RPMI8226 (cell line): ENCODE measurements at regions not wholly inside any gene's neighbourhood (a gene's known extent, or its start where the extent isn't known, plus 50 kb on each side); places are given as distances from the start of the nearest gene placed in this dataset.
"Not testable (repeated sequence)": the region's sequence is repeated elsewhere in the genome, so short reads cannot be mapped to it uniquely, and the experiment has no call there.

ENCODE experiments used
- DNase-seq: peaks from one replicate; pipeline ENCODE4 v3.0.0-alpha.2; 2015

DNA sequence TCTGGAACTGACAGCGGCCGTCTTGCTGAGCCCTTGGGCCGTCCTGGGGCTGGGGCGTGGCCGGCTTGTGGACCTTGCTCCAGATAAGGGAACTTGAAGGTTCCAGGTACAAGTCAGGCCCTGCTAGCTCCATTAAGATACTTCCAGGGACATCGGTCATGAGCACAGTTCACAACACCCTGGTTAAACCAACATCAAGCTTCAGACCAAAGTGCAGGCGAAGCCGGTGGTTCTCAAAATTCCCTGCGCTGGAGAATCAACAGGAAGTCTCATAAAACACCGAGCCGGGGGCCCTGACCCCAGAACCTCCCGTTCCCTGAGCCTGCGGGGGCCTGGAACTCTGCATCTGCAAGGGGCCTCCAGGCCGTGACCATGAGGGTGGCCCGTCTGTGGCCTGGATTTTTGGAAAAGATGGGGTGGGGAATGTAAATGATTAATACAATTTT is 1043.8 kb downstream of the BRD1 start:
- no peak for DNase-seq

DNA sequence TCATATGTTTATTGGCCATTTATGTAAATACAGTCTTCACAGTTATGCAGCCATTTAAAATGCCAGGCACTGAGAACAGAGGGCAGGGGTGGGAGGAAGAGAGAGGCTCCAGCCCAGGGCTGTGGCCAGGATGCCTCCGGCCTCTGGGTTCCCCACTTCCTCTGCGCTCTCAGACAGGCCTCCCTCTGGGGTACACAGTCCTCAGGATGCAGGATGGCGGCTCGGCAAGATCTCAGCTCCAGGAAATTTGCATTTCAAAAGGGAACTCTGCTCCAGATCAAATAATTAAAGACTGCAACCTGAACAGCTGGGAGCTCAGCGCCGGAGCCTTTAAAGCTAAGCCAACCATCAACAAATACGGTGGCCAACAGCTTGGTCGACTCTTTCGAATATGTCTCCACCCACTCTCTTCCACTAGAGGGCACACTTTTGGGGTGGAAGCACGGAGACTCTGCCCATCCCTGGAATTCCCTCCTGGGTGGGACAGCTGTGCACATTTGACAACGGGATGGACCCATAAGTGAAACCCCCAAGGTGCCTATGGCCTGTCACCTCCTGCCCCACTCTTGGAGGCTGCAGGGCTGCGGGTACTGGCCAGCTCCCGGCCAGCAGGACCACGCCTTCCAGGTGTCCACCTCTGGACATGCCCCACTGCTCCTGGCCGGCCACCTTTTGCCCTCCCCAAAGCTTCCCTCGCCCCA is 1044.7 kb downstream of the BRD1 start:
- DNase-seq: peak; percentile 45

GRCh38 chr22:48782326-48782725 is 1045.3 kb downstream of the BRD1 start:
- DNase-seq: no peak

DNA sequence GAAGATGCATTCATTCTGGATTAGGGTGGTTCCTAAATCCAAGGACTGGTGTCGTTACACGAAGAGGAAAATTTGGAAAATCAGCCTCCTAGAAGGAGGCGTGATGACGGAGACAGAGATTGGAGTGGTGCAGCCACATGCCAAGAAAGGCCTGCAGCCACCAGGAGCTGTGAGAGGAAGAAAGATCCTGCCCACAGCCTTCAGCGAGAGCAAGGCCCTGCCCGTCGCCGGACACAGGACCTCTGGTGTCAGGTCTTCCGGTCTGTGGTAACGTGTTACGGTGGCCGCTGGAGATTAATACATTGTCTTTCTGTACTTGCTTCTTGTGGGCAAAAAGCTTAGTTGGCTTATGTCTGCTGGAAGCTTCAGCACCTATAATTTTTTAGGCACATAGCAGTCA is 1045.8 kb downstream of the BRD1 start:
- DNase-seq: no peak

- DNase-seq: no peak
These were observed 1046.3 kb downstream of the BRD1 start for GRCh38 chr22:48781391-48781790.

DNA sequence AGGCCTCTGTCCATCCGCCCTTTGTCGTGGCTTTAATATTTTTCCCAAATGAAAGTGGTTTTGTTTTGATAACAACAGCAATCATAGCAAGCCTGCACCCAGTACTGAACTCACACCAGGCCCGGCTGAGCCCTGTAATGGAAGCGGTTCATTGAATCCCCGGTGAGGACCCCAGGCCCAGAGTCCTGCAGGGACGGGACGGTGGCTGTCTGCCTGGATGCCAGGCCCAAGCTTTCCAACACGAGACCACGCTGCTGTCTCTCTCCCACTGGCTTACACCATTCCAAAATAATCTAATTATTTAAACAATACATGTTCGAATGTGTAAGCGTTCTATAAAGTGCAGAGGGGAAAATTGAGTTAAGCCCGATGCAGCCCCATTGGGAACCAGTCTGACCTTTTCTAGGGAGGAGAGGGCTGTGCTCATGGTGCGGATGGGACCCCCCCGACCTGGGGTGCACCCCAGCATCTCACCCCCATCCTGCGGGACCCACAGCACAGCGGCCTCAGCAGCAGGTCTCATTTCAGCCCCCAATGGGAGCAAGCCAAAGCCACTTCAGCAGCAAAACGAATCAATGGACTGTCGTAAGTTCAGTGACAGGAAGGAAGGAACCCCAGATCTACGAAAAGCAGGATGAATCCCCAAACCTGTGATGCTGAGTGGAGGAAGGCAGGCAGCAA is 1046.9 kb downstream of the BRD1 start:
- DNase-seq: no peak

GRCh38 chr22:48779661-48780596 is 1047.7 kb downstream of the BRD1 start:
- DNase-seq: no peak

- no peak for DNase-seq
These were observed 1048.4 kb downstream of the BRD1 start for GRCh38 chr22:48779211-48779643.

GRCh38 chr22:48778308-48779195 is 1049.1 kb downstream of the BRD1 start:
- no peak for DNase-seq

- no peak for DNase-seq
These were observed 1055.3 kb downstream of the BRD1 start for GRCh38 chr22:48772286-48772907.

GRCh38 chr22:48765595-48765994 is 1062.1 kb downstream of the BRD1 start:
- no peak for DNase-seq

GRCh38 chr22:48761546-48761945 is 1066.1 kb downstream of the BRD1 start:
- no peak for DNase-seq

DNA sequence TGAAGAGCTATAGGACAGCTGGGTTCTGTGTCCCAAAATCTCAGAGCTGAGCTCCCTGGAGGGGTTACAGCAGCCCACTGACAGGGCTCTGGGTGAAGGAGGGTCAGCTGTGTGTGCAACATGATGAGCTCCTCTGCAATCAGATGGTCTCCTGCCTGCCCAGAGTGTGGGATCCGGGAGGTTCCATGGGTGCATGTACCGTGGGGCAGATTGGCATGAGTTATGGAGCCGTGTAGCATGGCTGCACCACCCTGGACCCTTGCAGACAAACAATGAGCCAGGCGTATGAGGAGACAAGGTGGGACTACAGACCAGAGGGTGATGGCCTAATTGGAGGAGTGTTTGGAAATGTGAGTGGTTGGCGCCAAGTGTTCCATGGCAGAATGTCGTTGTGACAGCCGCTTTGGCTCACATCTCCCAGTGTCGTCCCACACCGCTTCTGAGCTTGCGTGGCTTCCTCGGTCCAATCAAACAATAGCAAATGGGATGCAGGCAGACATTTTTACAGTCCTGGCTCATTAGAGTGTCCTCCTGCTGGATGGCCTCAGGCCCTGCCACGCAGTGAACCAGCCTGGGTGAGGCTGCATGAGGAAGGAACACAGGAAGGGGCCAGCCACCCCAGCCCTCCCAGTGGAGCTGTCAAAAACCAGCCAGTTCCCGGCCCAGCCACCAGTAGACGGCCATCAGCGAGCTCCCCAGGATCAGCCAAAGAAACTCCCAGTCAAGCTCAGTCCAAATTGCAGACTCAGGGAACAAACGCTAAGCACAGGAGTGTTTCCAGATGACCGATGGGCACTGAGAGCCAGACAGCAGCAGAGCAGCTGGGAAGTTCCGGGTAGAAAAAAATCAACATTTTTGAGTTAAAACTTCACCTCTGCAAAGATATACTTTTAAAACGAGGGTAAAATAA is 1066.9 kb downstream of the BRD1 start:
- no peak for DNase-seq

- DNase-seq: no peak
These were observed 1068.5 kb downstream of the BRD1 start for GRCh38 chr22:48758881-48759875.

DNA sequence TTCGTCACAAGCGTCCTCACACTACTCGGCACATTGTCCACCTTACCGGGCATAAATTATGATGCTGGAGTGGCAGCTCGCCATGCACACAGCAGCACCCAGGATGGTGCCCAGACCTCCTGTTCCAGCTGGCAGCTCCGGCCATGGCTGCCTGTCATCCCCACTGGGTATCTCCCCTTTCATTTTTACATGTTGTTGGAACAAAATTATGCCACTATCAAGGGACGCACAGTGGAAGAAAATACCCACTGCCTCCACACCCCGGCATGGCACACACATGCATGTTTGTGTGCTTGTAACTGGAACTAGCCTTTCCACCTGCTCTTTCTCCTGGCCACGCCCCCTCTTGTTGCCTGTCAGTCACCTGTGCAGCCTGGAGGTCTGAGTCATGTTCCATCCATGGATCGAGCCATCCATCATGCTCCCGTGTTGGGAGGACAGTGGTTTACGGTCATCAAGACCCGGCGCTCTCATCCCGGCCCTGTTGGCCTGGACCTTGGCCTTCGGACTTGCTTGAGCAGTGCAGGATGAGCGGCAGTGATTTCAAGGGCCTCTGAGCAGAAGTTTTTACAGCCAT is 1069.6 kb downstream of the BRD1 start:
- no peak for DNase-seq

- no peak for DNase-seq
These were observed 1070.1 kb downstream of the BRD1 start for GRCh38 chr22:48757581-48757980.

GRCh38 chr22:48757135-48757534 is 1070.5 kb downstream of the BRD1 start:
- not testable (repeated sequence) for DNase-seq

- DNase-seq: peak; percentile 33
These were observed 1071.2 kb downstream of the BRD1 start for GRCh38 chr22:48756146-48757111.
